GM21367 (cell line): ENCODE measurements at regions not wholly inside any gene's neighbourhood (a gene's known extent, or its start where the extent isn't known, plus 50 kb on each side); places are given as distances from the start of the nearest gene placed in this dataset.

Source experiments
- ATAC-seq: cut with Tn5 transposase; IDR thresholded peaks from one replicate; pipeline ENCODE4 v1.9.1; 2021; ENCODE audit not compliant: unreplicated experiment

DNA sequence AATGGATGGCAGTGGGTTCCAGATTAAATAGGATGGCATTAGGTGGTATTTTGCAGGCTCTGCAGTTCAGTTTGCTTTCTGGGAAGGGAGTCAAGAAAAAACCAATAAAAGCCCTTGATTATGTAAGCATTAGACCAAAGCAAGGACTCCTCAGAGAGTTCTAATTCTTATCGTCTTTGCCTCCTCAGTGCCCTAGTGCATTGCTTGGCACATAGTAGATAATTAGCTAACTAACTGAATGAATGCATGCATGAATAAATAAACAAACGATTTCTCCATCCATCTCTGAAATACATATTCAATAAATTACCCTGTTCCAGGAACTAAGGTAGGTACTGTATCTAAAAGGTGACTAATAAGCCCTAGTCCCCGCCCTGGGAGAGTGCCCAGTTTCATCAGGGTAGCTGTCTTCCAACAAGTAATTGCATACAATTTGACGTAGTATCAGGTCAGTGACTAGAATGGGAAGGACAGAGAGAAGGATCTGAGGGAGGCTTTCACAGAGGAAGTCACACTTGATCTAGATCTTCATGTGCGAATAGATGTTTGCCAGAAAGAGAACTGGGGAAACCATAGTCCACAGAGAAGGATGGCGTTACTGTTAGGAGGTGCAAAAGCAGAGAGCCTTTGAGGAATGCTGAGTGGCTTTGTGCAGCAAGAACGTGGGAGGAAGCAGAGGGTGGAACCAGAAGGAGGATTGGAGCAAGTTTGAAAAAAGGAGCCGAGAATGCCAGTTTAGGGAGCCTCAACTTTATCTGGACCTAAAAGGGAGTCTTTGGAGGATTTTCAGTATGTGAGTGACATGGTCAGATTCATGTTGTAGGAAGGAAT lies 111.4 kb downstream of the TBX19 start:
- ATAC-seq, result no peak

DNA sequence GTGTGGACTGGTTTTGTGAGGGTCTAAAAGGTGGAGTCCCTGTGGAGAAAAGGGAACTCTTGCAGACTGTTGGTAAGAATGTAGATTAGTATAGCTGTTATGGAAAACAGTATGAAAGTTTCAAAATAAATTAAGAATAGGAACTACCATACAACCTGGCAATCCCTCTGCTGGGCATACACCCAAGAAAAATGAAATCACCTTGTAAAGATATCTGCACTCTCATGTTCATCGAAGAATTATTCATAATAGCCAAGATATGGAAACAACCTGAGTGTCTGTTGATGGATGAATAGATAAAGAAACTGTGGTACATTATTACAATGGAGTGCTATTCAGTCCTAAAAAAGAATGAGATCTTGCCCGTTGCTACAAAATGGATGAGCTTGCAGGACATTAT lies 109.6 kb downstream of the TBX19 start:
- no peak for ATAC-seq

DNA sequence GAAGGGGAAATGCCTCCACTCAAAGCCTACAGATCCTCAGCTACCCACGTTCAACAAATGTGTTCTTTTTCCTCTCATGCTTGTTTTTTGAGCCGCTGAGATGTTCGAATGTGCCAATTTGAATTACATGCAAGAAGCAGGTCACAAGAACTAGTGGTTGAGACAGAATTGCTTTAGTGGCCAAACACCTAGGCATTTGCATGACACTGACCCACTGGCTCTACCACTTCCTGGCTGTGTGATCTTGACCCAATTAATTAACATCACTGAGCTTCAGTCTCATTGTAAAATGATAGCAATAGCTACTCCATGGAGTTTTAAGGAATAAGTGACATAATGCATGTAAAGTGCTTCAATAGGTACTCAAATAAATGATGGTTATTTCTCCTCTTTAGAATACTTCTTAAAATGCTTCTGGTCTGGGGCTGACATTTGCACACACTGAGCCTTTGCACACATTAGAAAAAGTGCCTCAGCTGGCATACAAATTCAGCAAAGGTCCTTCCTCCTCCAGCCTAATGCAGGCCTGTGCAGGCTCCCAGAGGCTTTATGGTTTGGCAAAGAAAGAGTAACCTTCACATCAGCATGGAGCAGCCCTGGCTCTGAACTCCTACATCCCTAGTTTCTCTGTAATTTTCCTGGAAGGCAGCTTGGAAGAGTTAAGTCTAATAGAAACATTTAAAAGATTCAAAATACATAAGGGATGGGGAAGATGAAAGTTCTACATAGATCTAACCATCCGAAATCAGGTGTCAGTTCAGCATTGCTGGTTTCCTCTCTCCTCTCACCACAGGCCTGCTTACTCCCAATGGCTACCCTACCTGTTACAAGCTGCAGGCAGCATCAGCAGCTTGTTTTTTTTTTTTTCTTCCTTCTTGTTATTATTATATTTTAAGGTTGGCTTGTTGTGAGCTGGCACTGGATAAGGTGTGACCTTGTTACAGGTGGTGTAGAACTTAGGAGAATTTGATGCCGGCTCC lies 107.4 kb downstream of the TBX19 start:
- ATAC-seq, result no peak

DNA sequence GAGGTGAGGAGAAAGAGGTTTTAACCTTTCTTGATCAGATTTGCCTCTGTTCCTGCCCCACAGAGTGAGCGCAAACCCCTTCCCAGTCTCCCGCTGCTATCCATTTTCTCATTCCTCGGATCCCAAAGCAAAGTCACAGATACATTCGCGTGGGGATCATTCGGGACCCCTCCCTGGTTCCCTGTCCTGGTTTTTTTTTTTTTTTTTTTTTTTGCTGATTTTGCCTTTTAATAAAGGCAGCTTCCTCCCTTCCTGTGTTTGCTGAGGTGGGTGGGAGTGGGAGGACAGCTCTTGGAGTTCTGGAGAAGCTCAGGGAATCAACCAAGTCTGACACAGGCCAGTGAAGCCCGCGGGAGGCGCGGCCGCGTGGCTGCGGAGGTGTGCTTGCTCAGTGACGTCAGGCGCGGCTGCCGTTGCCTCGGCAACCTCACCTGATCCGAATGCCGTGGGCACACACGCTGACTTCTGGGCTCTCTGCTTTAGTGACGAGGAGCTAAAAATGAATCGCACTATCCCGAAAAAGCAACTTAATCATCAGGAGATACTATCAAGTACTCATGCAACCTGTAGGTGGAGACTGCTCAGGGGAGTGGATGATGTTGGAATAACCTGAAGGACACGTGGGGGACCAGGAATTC lies 106.4 kb downstream of the TBX19 start:
- ATAC-seq, result no peak

DNA sequence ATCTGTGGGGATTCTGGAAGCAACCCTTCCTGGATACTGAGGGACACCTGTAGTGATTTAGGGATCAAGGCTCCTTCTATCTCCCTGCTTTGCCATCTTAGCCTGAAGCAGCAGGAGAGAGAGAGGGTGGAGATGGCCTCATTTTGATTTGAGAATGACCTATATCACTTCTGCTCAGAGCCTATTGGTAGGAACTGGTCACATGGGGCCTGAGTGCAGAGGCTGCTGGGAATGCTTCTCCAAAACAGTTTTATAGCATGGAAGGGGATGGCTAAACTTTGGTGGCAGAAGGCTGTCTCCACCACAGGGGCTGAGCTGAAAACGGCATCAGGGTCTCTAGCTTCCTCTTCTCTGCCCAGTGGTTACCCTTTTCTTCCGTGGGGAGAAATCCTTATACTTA lies 105.8 kb downstream of the TBX19 start:
- ATAC-seq, result no peak

DNA sequence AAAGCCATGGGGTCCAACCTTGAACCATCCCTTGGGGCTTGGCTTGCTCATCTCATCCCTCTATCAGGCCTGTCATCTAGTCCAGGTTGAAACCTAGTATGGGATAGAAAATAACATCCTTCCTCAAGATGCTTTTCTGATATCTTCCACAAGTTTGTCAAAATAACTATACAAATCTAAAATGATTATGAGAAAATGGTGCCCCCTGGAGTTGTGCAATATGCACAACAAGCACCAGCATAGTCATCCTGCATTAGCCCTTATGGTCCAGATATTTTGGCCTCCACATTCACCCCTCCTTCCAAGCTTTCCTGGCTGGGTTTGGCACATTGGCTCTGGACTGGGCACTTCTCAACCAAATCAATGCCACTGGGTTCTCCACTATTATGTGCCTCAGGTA lies 101.2 kb downstream of the TBX19 start:
- no peak for ATAC-seq

DNA sequence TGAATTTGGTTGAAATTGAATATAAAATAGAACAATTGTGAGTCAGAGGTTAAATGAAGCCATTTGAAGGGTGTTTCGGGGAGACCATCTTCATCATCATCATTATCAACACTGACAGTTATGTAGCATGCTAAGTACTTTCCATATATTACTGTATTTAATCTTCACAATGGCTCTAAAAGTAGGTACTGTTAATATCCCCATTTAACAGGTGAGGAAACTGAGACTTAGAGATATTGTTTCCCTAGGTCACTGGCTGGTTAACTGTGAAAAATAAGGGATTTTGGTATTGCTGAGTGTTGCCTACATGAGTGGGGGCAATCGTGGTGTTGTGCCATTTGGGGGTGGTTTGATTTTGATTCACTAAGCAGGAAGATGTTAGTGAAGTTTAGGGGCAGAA lies 100.3 kb downstream of the TBX19 start:
- ATAC-seq, result no peak

DNA sequence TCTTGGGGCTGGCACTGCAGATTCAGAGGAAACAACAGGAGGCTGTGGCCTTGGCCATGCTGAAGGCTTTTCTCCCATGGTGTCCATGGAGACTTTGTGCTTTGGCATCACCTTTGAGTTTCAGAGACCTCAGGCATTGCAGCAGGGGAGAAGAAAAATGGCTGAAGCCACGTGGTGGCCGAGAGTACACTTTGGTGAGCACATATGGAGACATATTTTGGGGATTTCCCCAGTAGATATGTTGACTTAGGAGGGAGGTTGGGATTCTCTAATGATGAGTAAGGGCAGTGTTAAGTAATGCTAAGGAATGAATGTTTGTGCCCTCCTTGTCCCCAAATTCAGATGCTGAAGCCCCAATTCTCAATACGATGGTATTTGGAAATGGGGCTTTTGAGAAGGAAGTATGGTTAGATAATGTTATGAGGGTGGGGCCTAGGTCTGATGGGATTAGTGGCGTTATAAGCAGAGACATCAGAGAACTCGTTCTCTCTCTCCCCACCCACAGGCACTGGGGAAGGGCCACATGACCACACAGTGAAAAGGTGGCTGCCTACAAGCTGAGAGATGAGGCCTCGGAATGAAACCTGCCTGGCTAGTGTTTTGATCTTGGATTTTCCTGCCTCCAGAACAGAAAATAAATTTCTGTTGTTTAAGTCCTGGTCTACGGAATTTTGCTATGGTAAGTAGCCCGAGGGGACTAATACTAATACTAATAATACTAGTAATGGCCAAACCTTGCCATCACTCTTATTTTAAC lies 98.6 kb downstream of the TBX19 start:
- no peak for ATAC-seq

DNA sequence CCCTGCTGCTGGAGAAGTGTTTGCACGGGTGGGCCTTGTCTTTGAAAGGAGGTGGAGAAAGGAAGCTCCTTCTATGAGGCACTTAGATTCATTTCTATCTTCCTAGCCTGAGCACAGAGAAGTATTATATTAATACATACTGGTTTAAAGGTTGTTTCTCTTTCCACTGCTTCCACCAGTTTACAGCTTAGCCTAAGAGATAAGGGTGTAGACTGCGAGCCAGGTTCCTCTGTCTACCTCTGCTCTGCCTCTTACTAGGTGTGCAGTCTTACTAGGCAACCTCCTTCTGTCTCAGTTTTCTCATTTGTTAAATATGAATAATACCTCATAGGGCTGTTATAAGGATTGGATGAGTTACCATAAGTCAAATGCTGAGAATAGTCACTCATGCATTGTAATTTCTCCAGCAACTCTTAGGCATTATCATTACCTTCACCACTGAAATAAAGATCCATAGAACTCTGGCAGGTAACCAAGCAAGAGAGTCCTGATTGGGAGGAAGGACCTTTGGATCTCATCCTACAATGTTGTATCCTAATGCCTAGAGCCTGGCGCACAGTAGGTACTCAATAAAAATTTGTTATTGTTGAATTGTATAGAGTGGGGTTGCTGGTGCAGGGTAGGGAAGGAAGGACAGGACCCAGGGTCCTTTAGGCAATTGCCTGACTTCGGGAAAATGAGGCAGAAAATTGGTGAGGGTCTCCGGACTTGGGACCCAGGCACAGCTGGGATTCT lies 95.1 kb downstream of the TBX19 start:
- no peak for ATAC-seq

DNA sequence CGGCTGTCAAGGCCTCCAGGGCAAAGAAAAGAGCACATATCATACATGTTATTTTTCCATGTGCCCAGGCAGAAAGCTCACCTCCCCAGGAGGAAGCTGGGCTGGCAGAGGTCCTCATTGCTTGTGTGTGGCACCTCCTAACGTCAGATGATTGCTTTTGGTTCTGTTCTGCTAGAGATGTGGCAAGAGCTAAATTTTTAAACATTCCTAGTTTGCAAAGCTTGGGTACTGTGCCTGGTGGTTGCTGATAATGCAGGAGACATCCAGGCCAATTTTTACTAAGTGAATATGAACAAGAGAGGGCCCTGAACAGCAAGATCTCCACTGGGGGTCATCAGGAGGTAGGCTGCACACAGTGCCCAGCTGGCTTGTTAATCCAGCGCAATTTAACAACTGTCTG lies 93.9 kb downstream of the TBX19 start:
- no peak for ATAC-seq

DNA sequence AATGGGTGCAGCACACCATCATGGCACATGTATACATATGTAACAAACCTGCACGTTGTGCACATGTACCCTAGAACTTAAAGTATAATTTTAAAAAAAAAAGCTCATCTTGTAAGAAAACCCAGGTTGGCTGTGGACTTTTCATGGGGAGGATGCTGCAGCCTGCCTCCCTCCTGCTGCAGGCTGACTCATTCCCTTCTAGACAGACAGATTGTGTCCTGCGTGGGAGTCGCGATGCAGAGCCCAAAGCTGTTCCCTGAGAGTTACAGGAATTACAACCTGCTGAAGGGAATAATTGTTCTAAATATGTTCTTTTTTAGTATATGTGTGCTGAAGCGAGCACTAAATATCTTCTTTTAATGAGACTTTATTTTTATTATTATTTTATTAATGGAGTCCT lies 93.2 kb downstream of the TBX19 start:
- ATAC-seq, result no peak

DNA sequence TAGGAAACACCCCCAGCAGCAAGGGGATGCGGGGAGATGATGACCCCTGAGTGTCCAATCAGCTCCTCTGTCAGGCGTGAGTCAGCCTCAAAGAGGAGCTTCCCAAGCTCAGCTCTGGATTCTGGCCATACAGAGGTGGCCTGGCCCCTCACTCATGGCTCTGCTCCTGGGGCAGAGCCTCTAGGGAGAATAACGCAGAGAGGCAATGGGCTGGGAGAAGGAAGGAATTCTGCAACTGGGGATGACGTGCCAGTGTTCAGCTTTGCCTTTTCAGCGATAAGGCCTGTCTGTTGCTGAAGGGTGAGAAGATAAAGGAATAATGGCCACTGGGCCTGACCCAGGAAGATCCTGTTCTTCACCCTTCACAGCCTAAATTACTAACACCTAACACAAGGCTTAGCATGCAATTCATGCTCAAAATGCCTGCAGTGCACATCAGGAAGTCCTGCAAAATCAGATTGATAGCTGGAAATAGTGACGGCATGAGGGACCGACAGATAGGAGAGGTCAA lies 92.2 kb downstream of the TBX19 start:
- no peak for ATAC-seq

DNA sequence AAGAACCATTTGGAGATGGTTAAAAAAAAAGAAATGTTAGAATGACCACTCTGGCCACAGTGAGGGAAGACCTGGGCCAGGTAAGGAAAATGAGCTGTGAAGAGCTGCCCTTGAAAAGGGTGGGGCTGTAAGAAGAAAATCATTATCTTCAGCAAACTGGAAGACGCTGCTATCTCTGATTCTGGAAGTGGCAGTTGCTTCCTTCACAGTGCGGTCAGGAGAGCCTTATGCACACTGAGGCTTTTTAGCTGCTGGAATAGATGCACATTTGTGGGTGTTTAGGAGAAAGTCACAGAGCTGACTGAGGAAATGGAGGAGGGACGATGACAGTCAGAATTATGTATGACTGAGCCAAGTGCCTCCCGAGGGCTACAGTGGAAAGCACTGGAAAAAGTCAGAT lies 91.6 kb downstream of the TBX19 start:
- no peak for ATAC-seq

DNA sequence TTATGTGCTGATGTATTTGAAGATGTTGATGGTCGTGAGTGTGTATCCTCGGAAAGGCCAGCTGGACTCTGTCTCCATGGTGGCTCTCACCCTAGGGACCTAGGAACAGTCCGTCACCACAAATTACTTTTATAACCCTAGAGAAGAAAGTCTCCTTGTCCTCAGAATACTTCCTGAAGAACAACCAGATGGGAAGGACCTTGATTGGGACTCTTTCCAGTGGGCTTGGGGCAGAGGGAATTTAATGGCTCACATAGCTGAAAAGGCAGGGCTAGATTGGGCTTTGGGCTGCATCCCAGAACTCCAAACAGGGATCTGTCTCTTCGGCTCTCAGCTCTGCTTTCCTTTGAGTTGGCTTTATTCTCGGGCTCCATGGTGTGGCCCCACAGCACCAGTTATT lies 90.8 kb downstream of the TBX19 start:
- ATAC-seq, result no peak

DNA sequence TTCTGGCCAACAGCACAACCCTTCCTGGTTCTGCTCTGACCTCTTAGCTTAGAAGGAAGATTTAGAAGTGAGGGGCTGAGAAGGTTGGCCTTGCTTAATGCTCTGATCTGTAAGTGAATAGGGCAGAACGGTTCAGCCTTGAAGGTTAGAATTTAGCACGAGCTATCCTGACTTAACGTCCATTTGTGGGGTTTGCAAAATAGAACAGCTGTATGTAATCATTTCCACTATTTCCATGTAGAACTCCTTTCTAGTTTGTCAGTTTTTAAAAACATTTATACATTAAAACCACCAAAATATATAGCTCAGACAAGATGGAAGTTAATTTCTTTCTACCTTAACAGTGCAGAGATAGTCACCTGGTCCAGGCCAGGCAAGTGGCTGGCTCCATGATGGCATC lies 89.9 kb downstream of the TBX19 start:
- ATAC-seq, result no peak

DNA sequence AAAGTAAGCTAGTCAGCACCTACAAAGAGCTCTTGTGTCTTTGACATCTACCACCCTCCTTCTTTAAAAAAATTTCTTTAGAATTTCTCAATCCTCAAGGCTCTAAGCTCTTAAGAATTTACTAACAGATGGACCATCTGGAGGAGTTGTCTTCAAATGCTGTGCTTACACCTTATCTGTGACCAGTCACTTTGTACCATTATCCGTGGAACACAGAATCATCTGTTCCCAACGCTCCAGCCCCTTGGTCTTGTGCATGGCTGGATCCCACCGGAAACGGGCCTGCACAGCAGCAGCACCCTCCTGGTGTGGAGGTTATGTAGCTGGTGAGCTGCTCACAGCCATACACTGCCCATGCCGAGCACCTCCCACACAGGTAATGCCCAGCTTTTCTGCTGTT lies 89.0 kb downstream of the TBX19 start:
- ATAC-seq, result no peak

DNA sequence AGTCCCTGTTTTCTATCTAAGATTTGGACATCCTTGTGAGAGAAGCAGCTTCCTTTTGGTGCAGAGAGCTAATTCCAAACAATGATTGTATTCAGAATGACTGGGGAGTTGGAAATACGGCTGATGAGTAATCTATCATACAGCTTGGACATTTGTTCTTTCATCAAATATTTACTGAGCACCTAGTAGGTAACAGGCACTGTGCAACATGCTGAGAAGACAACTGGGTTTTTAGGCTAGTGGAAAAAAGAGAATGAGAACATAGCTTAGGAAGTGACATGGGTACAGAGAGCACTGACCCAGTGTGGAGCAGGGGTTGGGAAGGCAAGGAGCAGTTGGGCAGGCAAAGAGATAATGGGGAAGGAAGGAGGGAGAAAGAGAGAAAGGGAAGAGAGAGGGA lies 87.5 kb downstream of the TBX19 start:
- no peak for ATAC-seq

DNA sequence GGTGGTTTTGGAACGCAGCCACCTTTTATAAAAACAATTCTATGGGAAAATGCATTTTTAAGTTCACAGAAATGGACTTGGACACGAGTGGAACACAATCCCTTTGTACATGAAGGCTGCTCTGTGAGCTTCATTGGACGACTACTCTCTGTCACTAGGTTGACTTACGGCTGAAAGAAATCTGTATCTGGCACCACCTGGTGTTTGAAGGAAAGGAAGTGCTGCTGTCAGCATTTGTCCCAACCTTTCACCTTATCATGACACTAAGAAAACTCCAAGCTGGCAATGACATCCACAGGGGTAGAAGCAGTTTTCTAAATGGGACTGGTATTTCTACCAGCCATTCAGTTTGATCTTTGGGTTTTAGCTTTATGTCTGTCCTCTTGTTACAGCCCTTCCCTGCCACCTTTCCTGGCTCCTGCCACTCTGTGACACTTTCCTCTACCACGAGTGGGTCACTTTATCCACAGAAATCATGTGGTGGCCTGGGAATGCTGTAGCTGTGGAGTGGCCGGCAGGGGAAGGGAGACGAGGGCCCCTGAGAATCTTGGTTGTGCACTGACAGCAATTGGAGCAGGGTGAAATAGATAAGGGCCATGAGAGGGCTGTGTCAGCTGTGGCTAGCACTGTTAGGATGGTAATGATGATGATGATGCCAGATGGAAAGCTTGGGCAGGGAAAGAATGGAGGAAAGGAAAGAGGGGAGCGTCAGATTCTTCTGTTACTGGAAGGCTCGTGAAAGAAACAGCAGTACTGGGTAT lies 85.2 kb downstream of the TBX19 start:
- ATAC-seq, result no peak
